ENCODE measurements at regions not wholly inside any gene's neighbourhood (a gene's known extent, or its start where the extent isn't known, plus 50 kb on each side); places are given as distances from the start of the nearest gene placed in this dataset.
"Not testable (repeated sequence)": the region's sequence is repeated elsewhere in the genome, so short reads cannot be mapped to it uniquely, and the experiment has no call there.

GRCh38 chr11:122580071-122580470 lies 75.5 kb upstream of the UBASH3B start:
- TF ChIP-seq, protein P1, sequence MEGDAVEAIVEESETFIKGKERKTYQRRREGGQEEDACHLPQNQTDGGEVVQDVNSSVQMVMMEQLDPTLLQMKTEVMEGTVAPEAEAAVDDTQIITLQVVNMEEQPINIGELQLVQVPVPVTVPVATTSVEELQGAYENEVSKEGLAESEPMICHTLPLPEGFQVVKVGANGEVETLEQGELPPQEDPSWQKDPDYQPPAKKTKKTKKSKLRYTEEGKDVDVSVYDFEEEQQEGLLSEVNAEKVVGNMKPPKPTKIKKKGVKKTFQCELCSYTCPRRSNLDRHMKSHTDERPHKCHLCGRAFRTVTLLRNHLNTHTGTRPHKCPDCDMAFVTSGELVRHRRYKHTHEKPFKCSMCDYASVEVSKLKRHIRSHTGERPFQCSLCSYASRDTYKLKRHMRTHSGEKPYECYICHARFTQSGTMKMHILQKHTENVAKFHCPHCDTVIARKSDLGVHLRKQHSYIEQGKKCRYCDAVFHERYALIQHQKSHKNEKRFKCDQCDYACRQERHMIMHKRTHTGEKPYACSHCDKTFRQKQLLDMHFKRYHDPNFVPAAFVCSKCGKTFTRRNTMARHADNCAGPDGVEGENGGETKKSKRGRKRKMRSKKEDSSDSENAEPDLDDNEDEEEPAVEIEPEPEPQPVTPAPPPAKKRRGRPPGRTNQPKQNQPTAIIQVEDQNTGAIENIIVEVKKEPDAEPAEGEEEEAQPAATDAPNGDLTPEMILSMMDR (IDR thresholded peaks at IDR 0.05; ENCODE audit: borderline replicate concordance, extremely low read depth, low read length, poor library complexity, severe bottlenecking), result not testable (repeated sequence)
- TF ChIP-seq EZH2 (IDR thresholded peaks at IDR 0.05; ENCODE audit: borderline replicate concordance, low read depth, low read length, severe bottlenecking), result not testable (repeated sequence)
